GM18499 (cell line): ENCODE measurements at regions not wholly inside any gene's neighbourhood (a gene's known extent, or its start where the extent isn't known, plus 50 kb on each side); places are given as distances from the start of the nearest gene placed in this dataset.
"Not testable (repeated sequence)": the region's sequence is repeated elsewhere in the genome, so short reads cannot be mapped to it uniquely, and the experiment has no call there.

Experiments used
- ATAC-seq: cut with Tn5 transposase; IDR thresholded peaks from one replicate; pipeline ENCODE4 v1.9.1; 2021; ENCODE audit warnings: moderate number of reproducible peaks; ENCODE audit not compliant: insufficient read depth, unreplicated experiment

- ATAC-seq, result not testable (repeated sequence)
Observed at GRCh38 chr2:87559001-87559400, 188.9 kb upstream of the PLGLB2 start.

- ATAC-seq, result not testable (repeated sequence)
Observed at GRCh38 chr2:87559735-87560134, 188.2 kb upstream of the PLGLB2 start.

DNA sequence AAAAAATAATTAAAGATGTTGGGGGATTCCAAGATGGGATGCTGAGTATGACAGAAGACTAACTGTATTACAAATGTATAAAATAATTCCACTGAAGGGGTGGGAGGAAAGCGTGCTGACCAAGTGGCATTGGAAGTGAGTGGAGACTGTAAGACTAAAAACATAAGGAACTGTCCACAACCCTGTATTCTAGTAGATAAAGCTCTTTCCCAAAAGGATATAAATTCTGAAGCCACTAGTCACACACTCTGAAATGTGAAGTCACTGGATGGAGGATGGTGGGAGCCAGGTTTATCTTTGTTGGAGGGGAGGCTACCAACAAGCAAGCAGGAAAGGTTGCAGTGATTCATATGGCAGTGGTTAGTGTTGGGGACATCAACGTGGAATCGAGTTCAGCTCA is 182.8 kb upstream of the PLGLB2 start:
- ATAC-seq, result not testable (repeated sequence)

- ATAC-seq, result not testable (repeated sequence)
Observed at GRCh38 chr2:87566531-87566930, 181.4 kb upstream of the PLGLB2 start.

DNA sequence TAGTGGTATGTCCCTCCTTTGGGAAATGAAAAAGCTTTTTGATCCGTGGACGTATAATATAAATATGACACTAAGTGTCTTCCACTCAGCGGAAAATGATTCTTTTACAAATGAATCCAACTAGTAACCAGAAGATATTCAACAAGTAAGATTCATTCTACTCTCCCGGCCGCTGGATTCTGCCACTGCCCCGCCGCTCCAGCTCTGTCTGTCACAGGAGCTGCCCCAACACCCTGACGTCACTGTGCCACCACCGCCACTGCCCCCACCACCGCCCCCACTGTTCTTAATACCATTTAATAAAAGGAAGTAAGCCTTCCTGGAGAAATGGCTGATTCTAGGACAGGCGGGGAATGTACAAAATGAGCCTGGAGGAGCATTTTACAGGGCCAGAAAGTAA is 180.8 kb upstream of the PLGLB2 start:
- not testable (repeated sequence) for ATAC-seq

GRCh38 chr2:87567912-87568311 is 180.0 kb upstream of the PLGLB2 start:
- ATAC-seq, result not testable (repeated sequence)

DNA sequence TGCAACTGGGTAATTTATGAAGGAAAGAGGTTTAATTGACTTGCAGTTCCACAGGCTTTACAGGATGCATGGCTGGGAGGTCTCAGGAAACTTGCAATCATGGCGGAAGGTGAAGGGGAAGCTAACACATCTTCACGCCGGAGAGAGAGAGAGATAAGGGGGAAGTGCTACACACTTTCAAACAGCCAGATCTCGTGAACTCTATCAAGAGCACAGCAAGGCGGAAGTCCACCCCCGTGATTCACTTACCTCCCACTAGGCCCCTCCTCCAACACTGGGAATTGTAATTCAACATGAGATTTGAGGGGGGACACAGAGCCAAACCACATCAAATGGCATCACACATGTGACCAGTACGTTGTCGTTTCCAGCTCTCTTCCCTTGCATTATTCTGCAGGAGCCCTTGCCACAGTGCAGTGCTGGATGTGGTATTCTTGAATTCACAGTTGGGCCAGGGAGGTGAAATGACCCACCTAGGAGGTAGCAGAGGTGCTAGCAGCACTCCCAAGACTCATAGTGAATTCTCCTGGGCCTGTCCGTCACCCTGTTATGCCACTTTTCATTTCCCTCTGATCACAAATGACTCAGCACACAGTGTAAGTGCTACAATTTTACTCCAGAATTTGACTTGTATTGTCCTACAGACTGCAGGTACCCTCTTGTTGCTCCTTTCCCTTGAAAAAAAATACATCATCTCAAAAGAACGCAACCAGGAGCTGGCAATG is 179.2 kb upstream of the PLGLB2 start:
- not testable (repeated sequence) for ATAC-seq

GRCh38 chr2:87569689-87570397 is 178.0 kb upstream of the PLGLB2 start:
- not testable (repeated sequence) for ATAC-seq

DNA sequence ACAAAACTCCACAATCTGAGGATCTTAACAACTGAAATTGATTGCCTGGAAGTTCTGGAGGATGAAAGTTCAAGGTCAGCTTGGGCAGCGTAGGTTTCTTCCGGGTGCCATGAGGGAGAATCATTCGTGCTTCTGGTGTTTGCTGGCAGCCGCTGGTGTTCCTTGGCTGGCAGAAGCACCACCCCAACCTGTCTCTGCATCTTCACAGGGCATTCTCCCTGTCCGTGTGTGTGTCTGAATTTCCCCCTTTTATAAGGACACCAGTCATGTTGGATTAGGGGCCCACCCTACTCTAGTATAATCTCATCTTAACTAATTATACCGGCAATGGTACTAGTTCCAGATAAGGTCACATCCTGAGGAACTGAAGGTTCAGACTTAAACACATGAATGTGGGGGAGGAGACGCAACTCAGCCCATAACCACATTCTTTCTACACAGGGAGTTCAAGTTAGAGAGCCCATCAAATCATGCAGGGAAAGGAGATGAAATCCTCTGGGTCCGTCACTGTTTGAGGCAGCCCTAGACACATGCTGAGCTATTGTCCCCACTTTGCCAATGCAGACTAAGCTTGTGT is 175.9 kb upstream of the PLGLB2 start:
- ATAC-seq, result not testable (repeated sequence)

DNA sequence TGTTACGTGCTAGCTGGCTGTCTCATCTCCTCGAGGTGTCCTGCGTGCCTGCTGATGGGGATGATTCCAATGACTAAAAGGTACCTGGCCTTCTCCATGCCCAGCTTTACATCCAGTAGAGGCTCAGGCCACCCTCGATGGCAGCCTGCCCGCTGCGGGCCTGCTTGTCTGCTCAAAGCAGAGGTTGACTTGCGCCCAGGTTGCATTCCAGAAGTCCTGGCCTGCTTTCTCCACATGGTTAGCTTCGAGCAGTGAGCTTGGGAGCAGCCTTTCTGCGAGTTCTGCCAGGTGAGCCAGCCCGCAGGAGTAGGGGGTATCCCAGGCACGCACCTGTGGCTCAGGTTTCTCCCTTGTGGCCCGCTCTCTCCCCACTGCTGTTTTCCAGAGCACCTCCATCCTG is 175.0 kb upstream of the PLGLB2 start:
- not testable (repeated sequence) for ATAC-seq

GRCh38 chr2:87573386-87574192 is 174.3 kb upstream of the PLGLB2 start:
- ATAC-seq, result not testable (repeated sequence)

DNA sequence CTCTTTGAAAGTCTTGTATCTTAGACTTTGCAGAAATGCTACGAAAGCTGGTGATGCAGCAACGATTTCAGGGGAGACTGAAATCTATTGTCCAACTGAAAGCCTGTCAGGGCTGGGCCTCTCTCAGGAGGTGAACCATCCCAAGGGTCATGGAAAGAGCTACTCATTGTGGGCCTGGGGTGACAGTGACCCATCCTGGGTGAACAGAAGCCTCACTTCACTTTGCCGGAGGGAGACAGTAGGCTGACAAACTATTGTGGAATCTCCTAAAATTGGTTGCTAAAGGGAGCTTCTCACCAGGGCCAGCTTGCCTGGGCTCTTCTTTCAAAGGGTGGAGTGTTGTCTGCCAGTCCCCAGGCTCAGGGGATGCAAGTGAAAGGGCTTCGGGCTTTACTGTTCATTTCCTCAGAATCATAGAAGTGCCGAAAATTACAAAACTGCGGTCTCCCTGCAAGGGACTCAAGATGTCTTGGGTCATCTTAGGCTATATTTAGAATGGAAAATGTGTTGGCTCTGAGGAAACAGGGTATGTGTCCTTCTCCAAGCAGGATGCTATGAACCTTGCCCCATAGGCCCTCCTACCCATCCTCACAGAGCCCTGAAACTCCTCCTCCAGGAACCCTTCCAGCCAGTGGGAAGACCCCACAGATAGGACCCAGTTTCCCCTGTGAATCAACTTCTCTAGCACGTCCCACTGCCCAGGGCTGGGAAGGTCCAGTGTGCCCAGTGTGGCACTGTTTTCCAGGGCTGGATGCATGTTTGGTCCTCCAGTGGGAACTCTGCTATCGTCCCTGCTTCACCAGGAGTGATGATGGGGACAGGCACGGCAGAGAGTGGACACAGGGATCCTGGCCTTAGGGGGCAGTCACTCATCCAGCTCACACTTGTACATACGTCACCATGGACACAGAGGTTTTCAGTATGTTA is 173.4 kb upstream of the PLGLB2 start:
- ATAC-seq, result not testable (repeated sequence)

DNA sequence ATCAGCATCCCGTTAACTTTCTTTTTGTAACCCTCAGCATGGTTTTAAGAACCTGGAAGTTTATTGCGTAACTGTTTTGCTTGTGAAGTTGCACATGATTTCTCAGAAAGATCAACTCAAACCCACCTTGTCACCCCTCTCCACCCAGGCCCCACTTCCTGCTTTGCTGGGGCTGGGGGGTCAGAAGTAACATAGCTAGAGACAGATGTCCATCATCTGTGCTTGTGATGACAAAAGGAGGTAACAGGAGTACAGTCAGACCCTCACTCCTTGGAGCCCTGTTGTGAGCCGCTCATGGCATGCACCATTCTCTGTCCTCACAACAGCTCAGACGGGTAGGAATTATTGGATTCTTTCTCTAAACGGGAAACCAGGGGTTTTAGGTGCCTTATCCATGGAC is 172.7 kb upstream of the PLGLB2 start:
- ATAC-seq, result not testable (repeated sequence)

DNA sequence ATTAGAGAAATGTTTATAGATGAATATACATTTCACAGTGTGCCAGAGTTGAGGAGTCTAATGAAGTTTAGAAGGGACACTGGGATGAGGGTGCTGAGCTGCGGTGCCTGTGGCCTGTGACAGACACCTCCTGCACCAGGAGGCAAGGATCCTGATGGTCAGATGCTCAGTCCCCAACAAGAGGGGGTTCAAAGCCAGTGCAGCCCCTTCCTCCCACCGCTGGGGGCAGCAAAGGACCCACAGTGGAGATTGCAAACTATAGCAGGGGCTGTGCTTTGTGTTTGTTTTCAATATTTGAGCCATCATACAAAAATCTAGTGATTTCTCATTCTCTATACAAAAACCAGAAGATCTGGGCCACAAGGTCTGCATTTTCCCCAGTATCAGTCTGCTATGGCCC is 170.5 kb upstream of the PLGLB2 start:
- not testable (repeated sequence) for ATAC-seq

DNA sequence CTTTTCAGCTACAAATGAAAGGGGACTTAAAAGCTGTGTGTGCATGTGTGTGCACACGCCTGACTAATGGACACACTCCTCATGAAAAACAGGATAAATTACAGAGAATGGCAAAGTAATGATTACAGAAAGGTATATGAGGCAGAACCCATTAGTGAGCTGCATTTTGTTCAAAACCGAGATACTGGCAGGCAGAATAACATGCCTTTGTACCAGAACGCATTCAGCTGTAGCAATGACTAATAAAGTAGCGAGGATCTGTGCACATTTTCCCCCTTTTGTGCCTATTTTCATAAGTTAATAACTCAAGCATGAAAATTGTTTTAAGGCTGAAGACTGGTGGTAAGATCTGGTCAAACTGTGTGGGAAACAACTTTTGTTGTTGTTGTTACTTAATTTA is 165.7 kb upstream of the PLGLB2 start:
- not testable (repeated sequence) for ATAC-seq

- ATAC-seq, result not testable (repeated sequence)
Observed at GRCh38 chr2:87582579-87582978, 165.3 kb upstream of the PLGLB2 start.

- ATAC-seq, result not testable (repeated sequence)
Observed at GRCh38 chr2:87583370-87583769, 164.5 kb upstream of the PLGLB2 start.

DNA sequence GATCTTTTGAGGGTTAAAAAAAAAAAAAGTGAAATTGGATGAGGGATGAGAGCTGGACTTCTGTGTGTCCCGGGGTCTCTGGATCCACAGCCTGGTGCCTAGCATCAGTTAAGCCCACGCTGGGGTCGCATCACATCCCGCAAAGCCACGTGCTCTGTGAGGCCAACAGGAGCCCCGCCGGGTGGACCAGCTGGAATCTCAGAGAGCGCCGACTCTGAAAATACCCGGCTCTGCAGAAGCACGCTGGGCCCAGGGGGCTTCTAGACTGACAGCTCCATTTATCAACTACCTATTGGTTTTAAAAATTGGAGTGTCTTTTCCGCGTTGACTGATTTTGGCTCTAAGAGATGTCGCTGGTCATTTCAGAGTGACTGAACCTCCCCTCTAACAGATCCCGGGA is 164.1 kb upstream of the PLGLB2 start:
- ATAC-seq, result not testable (repeated sequence)

GRCh38 chr2:87584268-87584906 is 163.5 kb upstream of the PLGLB2 start:
- ATAC-seq, result not testable (repeated sequence)
